Stomach (tissue), 8 donors: ENCODE measurements at regions not wholly inside any gene's neighbourhood (a gene's known extent, or its start where the extent isn't known, plus 50 kb on each side); places are given as distances from the start of the nearest gene placed in this dataset.

Source experiments
- DNase-seq, 2 donors: peaks; one replicate each; pipeline versions ENCODE4 v3.0.0 to v3.0.0-alpha.2; 2013 to 2019
- H3K27ac ChIP-seq, 5 donors: fragments of 200-600 bp in 4 of 5; sonication (generic) in 4 of 5; one replicate each; pipeline ENCODE4 v1.5.1; 2013 to 2019; ENCODE audit warnings: mild to moderate bottlenecking in 1 of 5, moderate library complexity in 1 of 5
- H3K27me3 ChIP-seq, 3 donors: fragments of 200-600 bp; sonication (generic); one replicate each; pipeline ENCODE4 v1.5.1; 2017 to 2019; ENCODE audit warnings: mixed run types in 1 of 3
- H3K36me3 ChIP-seq, 4 donors: fragments of 200-600 bp; sonication (generic); 1 replicate in 3 of 4; 2 replicates in 1 of 4; pipeline ENCODE4 v1.5.1; 2016 to 2019
- H3K4me1 ChIP-seq, 4 donors: fragments of 200-600 bp; sonication (generic); one replicate each; pipeline ENCODE4 v1.5.1; 2016 to 2019
- H3K4me3 ChIP-seq, 4 donors: fragments of 200-600 bp; sonication (generic) in 3 of 4; one replicate each; pipeline ENCODE4 v1.5.1; 2016 to 2019; ENCODE audit warnings: mild to moderate bottlenecking in 1 of 4
- H3K9me3 ChIP-seq, 4 donors: fragments of 200-600 bp; sonication (generic); one replicate each; pipeline ENCODE4 v1.5.1; 2016 to 2019
- CTCF ChIP-seq, 7 experiments: fragments of 450-650 bp in 4 of 7; fragments of 200-600 bp in 3 of 7; sonication (generic) in 3 of 7; IDR thresholded peaks; one replicate each; pipeline ENCODE4 v1.5.1; 2016 to 2019; ENCODE audit warnings: antibody characterized with exemption in 7 of 7, control low read depth in 2 of 7, mild to moderate bottlenecking in 1 of 7
- EP300 ChIP-seq: sonication (generic); formaldehyde crosslinking; IDR thresholded peaks from one replicate; pipeline ENCODE4 v1.6.1; 2017; ENCODE audit warnings: antibody characterized with exemption
- POLR2A ChIP-seq, 4 donors: fragments of 450-650 bp; IDR thresholded peaks; one replicate each; pipeline ENCODE4 v1.6.1; 2016; ENCODE audit warnings: antibody characterized with exemption in 4 of 4, control low read depth in 2 of 4, mild to moderate bottlenecking in 1 of 4, moderate library complexity in 1 of 4
- POLR2AphosphoS5 ChIP-seq, 3 donors: sonication (generic); formaldehyde crosslinking; IDR thresholded peaks; one replicate each; pipeline ENCODE4 v1.6.1; 2016; ENCODE audit warnings: antibody characterized with exemption in 3 of 3
- WGBS, 5 donors: extraction: QIAGEN DNeasy Blood & Tissue Kit in 3 of 5; methylation state at CpG; one replicate each; pipeline versions ENCODE4 v1.1.5 to v1.1.7; 2013 to 2018; 5-methylcytosine and 5-hydroxymethylcytosine counted together
- intact Hi-C: fragments of 100-400 bp; cut with DNase I; formaldehyde crosslinking; loops from one replicate; pipeline ENCODE4 v1.15.1; 2023; ENCODE audit warnings: low total_unique reads
- donor health status: healthy with polysubstance abuse.
- donor health status: Bipolar disorder and iron deficiency.
- donor health status: healthy.

- Histone ChIP-seq H3K36me3 (no peaks in the 10 kb centered on the region), H3K27me3 (no peaks in the 10 kb centered on the region), H3K4me1 (no peaks in the 10 kb centered on the region), H3K9me3 (peaks cover 0 to 21% (median 5%) of the 10 kb centered on the region in 4 donors), H3K4me3 (no peak overlapping the region), H3K27ac (no peak overlapping the region)
- 84 to 93% (median 93%) methylated on average over 3 of the region's 3 CpGs for WGBS, 5 donors
- DNase-seq, result no peak
- intact Hi-C loops, result no loop called here
- TF ChIP-seq CTCF (IDR thresholded peaks at IDR 0.05) (no peak), POLR2AphosphoS5 (IDR thresholded peaks at IDR 0.05) (no peak), POLR2A (IDR thresholded peaks at IDR 0.05) (no peak), EP300 (no peak)
Measured at GRCh38 chr4:13112030-13112429, 372.1 kb downstream of the RAB28 start.

DNA sequence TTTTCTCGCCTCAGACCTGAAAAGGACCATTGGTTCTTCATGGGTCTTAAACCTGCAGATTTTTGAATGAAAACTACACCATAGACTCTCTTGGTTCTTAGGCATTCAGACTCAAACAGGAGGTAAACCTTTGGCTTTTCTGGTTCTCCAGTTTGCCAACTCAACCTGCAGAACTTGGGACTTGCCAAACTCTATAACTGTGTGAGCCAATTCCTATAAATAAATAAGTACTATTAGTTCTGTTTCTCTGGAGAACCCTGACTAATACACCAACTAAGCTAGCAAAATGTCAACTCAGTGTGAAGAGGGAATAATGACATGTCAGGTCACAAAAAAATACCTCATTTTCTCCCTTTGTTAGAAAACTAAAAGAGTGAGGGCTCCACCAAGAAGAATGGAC, 374.6 kb downstream of the RAB28 start:
- no peak overlapping the region for H3K4me3 ChIP-seq
- DNase-seq, result no peak
- no peak overlapping the region for H3K27ac ChIP-seq
- 23 to 81% (median 71%) methylated on average over 1 of the region's 1 CpG for WGBS, 5 donors
- no peaks in the 10 kb centered on the region for H3K4me1 ChIP-seq
- H3K27me3 ChIP-seq, result no peaks in the 10 kb centered on the region
- TF ChIP-seq EP300, result no peak
- TF ChIP-seq CTCF (IDR thresholded peaks at IDR 0.05), result no peak
- TF ChIP-seq POLR2A (IDR thresholded peaks at IDR 0.05), result no peak
- no peak for TF ChIP-seq POLR2AphosphoS5 (IDR thresholded peaks at IDR 0.05)
- H3K36me3 ChIP-seq, result no peaks in the 10 kb centered on the region
- intact Hi-C loops, result no loop called here
- peaks cover 0 to 24% (median 5%) of the 10 kb centered on the region in 4 donors for H3K9me3 ChIP-seq

GRCh38 chr4:13108096-13108495, 376.0 kb downstream of the RAB28 start:
- H3K27ac ChIP-seq, result no peak overlapping the region
- no peak for DNase-seq
- intact Hi-C loops, result no loop called here
- H3K36me3 ChIP-seq, result no peaks in the 10 kb centered on the region
- H3K4me3 ChIP-seq, result no peak overlapping the region
- H3K4me1 ChIP-seq, result no peaks in the 10 kb centered on the region
- 85 to 97% (median 92%) methylated on average over 1 of the region's 1 CpG for WGBS, 5 donors
- peaks cover 0 to 24% (median 5%) of the 10 kb centered on the region in 4 donors for H3K9me3 ChIP-seq
- TF ChIP-seq POLR2A (IDR thresholded peaks at IDR 0.05), result no peak
- no peak for TF ChIP-seq CTCF (IDR thresholded peaks at IDR 0.05)
- no peak for TF ChIP-seq POLR2AphosphoS5 (IDR thresholded peaks at IDR 0.05)
- TF ChIP-seq EP300, result no peak
- H3K27me3 ChIP-seq, result no peaks in the 10 kb centered on the region

GRCh38 chr4:13103382-13104015, 380.6 kb downstream of the RAB28 start:
- 69 to 78% (median 75%) methylated on average over 7 of the region's 7 CpGs for WGBS, 5 donors
- no peak for TF ChIP-seq CTCF (IDR thresholded peaks at IDR 0.05)
- TF ChIP-seq EP300, result no peak
- TF ChIP-seq POLR2AphosphoS5 (IDR thresholded peaks at IDR 0.05), result no peak
- TF ChIP-seq POLR2A (IDR thresholded peaks at IDR 0.05), result no peak
- Histone ChIP-seq H3K27ac (no peak overlapping the region), H3K4me3 (no peak overlapping the region), H3K36me3 (no peaks in the 10 kb centered on the region), H3K27me3 (no peaks in the 10 kb centered on the region), H3K9me3 (peaks cover 0 to 7% (median 2%) of the 10 kb centered on the region in 4 donors), H3K4me1 (no peaks in the 10 kb centered on the region)
- DNase-seq, result no peak
- intact Hi-C loops, result no loop called here
